Nucleus accumbens (tissue), 56 donors: ENCODE measurements at regions not wholly inside any gene's neighbourhood (a gene's known extent, or its start where the extent isn't known, plus 50 kb on each side); places are given as distances from the start of the nearest gene placed in this dataset.

Source experiments
- DNase-seq, 56 donors: peaks; one replicate each; lab custom pipeline; 2025; lab: John Stamatoyannopoulos, UW

GRCh38 chr7:67535241-67535989, 538.8 kb downstream of the TYW1 start:
- no peak for DNase-seq

- DNase-seq = no peak
These were observed 546.3 kb downstream of the TYW1 start for GRCh38 chr7:67542916-67543315.

- no peak for DNase-seq
These were observed 550.7 kb downstream of the TYW1 start for GRCh38 chr7:67547183-67547907.

- DNase-seq = no peak
These were observed 552.5 kb downstream of the TYW1 start for GRCh38 chr7:67549126-67549525.

GRCh38 chr7:67550801-67551436, 554.3 kb downstream of the TYW1 start:
- peak in 3 of 56 donors; percentile 0 to 1 (median 1) for DNase-seq

- no peak for DNase-seq
These were observed 556.1 kb downstream of the TYW1 start for GRCh38 chr7:67552738-67553137.

GRCh38 chr7:67553378-67553777, 556.7 kb downstream of the TYW1 start:
- DNase-seq = no peak

GRCh38 chr7:67554986-67555385, 558.4 kb downstream of the TYW1 start:
- DNase-seq = peak in 1 of 56 donors; percentile 1

GRCh38 chr7:67564959-67565358, 568.3 kb downstream of the TYW1 start:
- DNase-seq = no peak

- DNase-seq = no peak
These were observed 569.5 kb downstream of the TYW1 start for GRCh38 chr7:67566101-67566500.

GRCh38 chr7:67571026-67571545, 574.5 kb downstream of the TYW1 start:
- no peak for DNase-seq

- DNase-seq = no peak
These were observed 577.0 kb downstream of the TYW1 start for GRCh38 chr7:67573639-67574038.

- DNase-seq = no peak
These were observed 592.0 kb downstream of the TYW1 start for GRCh38 chr7:67588631-67589030.

GRCh38 chr7:67589183-67589582, 592.5 kb downstream of the TYW1 start:
- DNase-seq = peak in 10 of 56 donors; percentile 1 to 24 (median 3)

- DNase-seq = no peak
These were observed 594.0 kb downstream of the TYW1 start for GRCh38 chr7:67590649-67591048.

GRCh38 chr7:67593794-67594193, 597.2 kb downstream of the TYW1 start:
- DNase-seq = no peak

GRCh38 chr7:67595431-67596180, 599.0 kb downstream of the TYW1 start:
- DNase-seq = no peak

- no peak for DNase-seq
These were observed 600.5 kb downstream of the TYW1 start for GRCh38 chr7:67597161-67597560.

- no peak for DNase-seq
These were observed 601.8 kb downstream of the TYW1 start for GRCh38 chr7:67598469-67598868.

- no peak for DNase-seq
These were observed 602.9 kb downstream of the TYW1 start for GRCh38 chr7:67599331-67600062.
